GM23248 (cell line): ENCODE measurements at regions not wholly inside any gene's neighbourhood (a gene's known extent, or its start where the extent isn't known, plus 50 kb on each side); places are given as distances from the start of the nearest gene placed in this dataset.
"Not testable (repeated sequence)": the region's sequence is repeated elsewhere in the genome, so short reads cannot be mapped to it uniquely, and the experiment has no call there.

Source experiments
- DNase-seq: peaks from one replicate; pipeline ENCODE4 v3.0.0-alpha.2; 2015
- H2AFZ ChIP-seq: fragments of 200-600 bp; sonication (generic); 2 replicates; pipeline ENCODE4 v1.6.1; 2016; ENCODE audit warnings: antibody characterized with exemption
- H3F3A ChIP-seq: fragments of 200-600 bp; sonication (generic); 2 replicates; pipeline ENCODE4 v1.6.1; 2016; ENCODE audit warnings: mild to moderate bottlenecking, antibody characterized with exemption, mixed run types; ENCODE audit not compliant: insufficient read depth
- H3K27ac ChIP-seq: fragments of 200-600 bp; sonication (generic); 2 replicates; pipeline ENCODE4 v1.5.1; 2016; ENCODE audit warnings: mild to moderate bottlenecking
- H3K27me3 ChIP-seq: fragments of 200-600 bp; sonication (generic); replicated peaks from 2 replicates; pipeline ENCODE4 v1.6.1; 2016; ENCODE audit warnings: mild to moderate bottlenecking; ENCODE audit not compliant: insufficient read depth
- H3K36me3 ChIP-seq: fragments of 200-600 bp; sonication (generic); 2 replicates; pipeline ENCODE4 v1.6.1; 2016; ENCODE audit warnings: low read depth, mild to moderate bottlenecking
- H3K4me1 ChIP-seq: fragments of 200-600 bp; sonication (generic); 2 replicates; pipeline ENCODE4 v1.6.1; 2016; ENCODE audit warnings: mild to moderate bottlenecking; ENCODE audit not compliant: insufficient read depth
- H3K4me2 ChIP-seq: fragments of 200-600 bp; sonication (generic); one replicate; pipeline ENCODE4 v1.6.1; 2016; ENCODE audit warnings: mild to moderate bottlenecking; ENCODE audit not compliant: unreplicated experiment
- H3K4me3 ChIP-seq: fragments of 200-600 bp; sonication (generic); 2 replicates; pipeline ENCODE4 v1.5.1; 2016; ENCODE audit warnings: mild to moderate bottlenecking
- H3K79me2 ChIP-seq: fragments of 200-600 bp; sonication (generic); 2 replicates; pipeline ENCODE4 v1.6.1; 2016; ENCODE audit warnings: mild to moderate bottlenecking; ENCODE audit not compliant: insufficient read depth
- H3K9ac ChIP-seq: fragments of 200-600 bp; sonication (generic); 2 replicates; pipeline ENCODE4 v1.6.1; 2016; ENCODE audit warnings: mild to moderate bottlenecking
- H3K9me2 ChIP-seq: fragments of 200-600 bp; sonication (generic); 2 replicates; pipeline ENCODE4 v1.6.1; 2016; ENCODE audit warnings: mixed run types, mild to moderate bottlenecking, moderate library complexity; ENCODE audit not compliant: insufficient read depth
- H3K9me3 ChIP-seq: fragments of 200-600 bp; sonication (generic); one replicate; pipeline ENCODE4 v1.6.1; 2017; ENCODE audit warnings: low read depth
- H4K20me1 ChIP-seq: fragments of 200-600 bp; sonication (generic); 2 replicates; pipeline ENCODE4 v1.6.0; 2016; ENCODE audit not compliant: insufficient read depth
- EZH2 ChIP-seq: fragments of 200-600 bp; sonication (generic); IDR thresholded peaks from 2 replicates; pipeline ENCODE4 v1.6.1; 2018; ENCODE audit warnings: antibody characterized with exemption, mild to moderate bottlenecking; ENCODE audit not compliant: insufficient read depth, poor library complexity, severe bottlenecking
- EZH2phosphoT487 ChIP-seq: fragments of 200-600 bp; sonication (generic); IDR thresholded peaks from 2 replicates; pipeline ENCODE4 v1.6.1; 2018; ENCODE audit warnings: antibody characterized with exemption, moderate library complexity, mild to moderate bottlenecking, low read depth; ENCODE audit not compliant: insufficient read depth
- WGBS, 2 experiments: methylation state at CpG; one replicate each; pipeline ENCODE4 v1.1.6; 2015 to 2017; ENCODE audit warnings: low lambda C conversion rate in 2 of 2, low coverage in 1 of 2; ENCODE audit errors: missing lambda C conversion rate in 2 of 2; 5-methylcytosine and 5-hydroxymethylcytosine counted together
- in situ Hi-C: fragments of 300-500 bp; cut with MboI; formaldehyde crosslinking; loops from 2 replicates; pipeline ENCODE4 v1.15.0; 2020

GRCh38 chr5:153361735-153362409 lies 128.6 kb upstream of the GRIA1 start:
- H3K4me2 ChIP-seq: no peak overlapping the region
- WGBS, 2 experiments: 22 to 29% methylated on average over 3 of the region's 3 CpGs
- H3K9me2 ChIP-seq: no peaks in the 10 kb centered on the region
- TF ChIP-seq EZH2: no peak
- TF ChIP-seq EZH2phosphoT487: no peak
- H3K79me2 ChIP-seq: no peaks in the 10 kb centered on the region
- H3K36me3 ChIP-seq: no peaks in the 10 kb centered on the region
- H3F3A ChIP-seq: no peaks in the 10 kb centered on the region
- in situ Hi-C loops: no loop called here
- H4K20me1 ChIP-seq: no peaks in the 10 kb centered on the region
- no peaks in the 10 kb centered on the region for H3K4me1 ChIP-seq
- H3K9me3 ChIP-seq: no peaks in the 10 kb centered on the region
- no peak for DNase-seq
- H3K27ac ChIP-seq: no peak overlapping the region
- no peak overlapping the region for H3K9ac ChIP-seq
- no peak overlapping the region for H2AFZ ChIP-seq
- no peak overlapping the region for H3K4me3 ChIP-seq
- no peaks in the 10 kb centered on the region for H3K27me3 ChIP-seq

GRCh38 chr5:153365547-153365946 lies 124.9 kb upstream of the GRIA1 start:
- H3K27ac ChIP-seq: no peak overlapping the region
- H4K20me1 ChIP-seq: no peaks in the 10 kb centered on the region
- H3K4me3 ChIP-seq: no peak overlapping the region
- DNase-seq: no peak
- H3K9me3 ChIP-seq: no peaks in the 10 kb centered on the region
- H3K9ac ChIP-seq: no peak overlapping the region
- no peak for TF ChIP-seq EZH2phosphoT487
- no peak for TF ChIP-seq EZH2
- H3K79me2 ChIP-seq: no peaks in the 10 kb centered on the region
- no peaks in the 10 kb centered on the region for H3F3A ChIP-seq
- no peak overlapping the region for H2AFZ ChIP-seq
- H3K4me1 ChIP-seq: no peaks in the 10 kb centered on the region
- no peak overlapping the region for H3K4me2 ChIP-seq
- no peaks in the 10 kb centered on the region for H3K36me3 ChIP-seq
- in situ Hi-C loops: no loop called here
- H3K27me3 ChIP-seq: no peaks in the 10 kb centered on the region
- H3K9me2 ChIP-seq: no peaks in the 10 kb centered on the region

GRCh38 chr5:153367466-153367865 lies 123.0 kb upstream of the GRIA1 start:
- H2AFZ ChIP-seq: no peak overlapping the region
- no peaks in the 10 kb centered on the region for H3K4me1 ChIP-seq
- no peak overlapping the region for H3K4me3 ChIP-seq
- no peaks in the 10 kb centered on the region for H3K9me2 ChIP-seq
- DNase-seq: no peak
- H4K20me1 ChIP-seq: no peaks in the 10 kb centered on the region
- H3K9ac ChIP-seq: no peak overlapping the region
- H3K9me3 ChIP-seq: no peaks in the 10 kb centered on the region
- H3K27ac ChIP-seq: no peak overlapping the region
- no peaks in the 10 kb centered on the region for H3K36me3 ChIP-seq
- H3F3A ChIP-seq: no peaks in the 10 kb centered on the region
- TF ChIP-seq EZH2 (no peak), EZH2phosphoT487 (no peak)
- in situ Hi-C loops: no loop called here
- WGBS, 2 experiments: 44 to 46% methylated on average over 3 of the region's 3 CpGs
- H3K4me2 ChIP-seq: no peak overlapping the region
- no peaks in the 10 kb centered on the region for H3K79me2 ChIP-seq
- no peaks in the 10 kb centered on the region for H3K27me3 ChIP-seq

GRCh38 chr5:153372425-153373129 lies 117.9 kb upstream of the GRIA1 start:
- TF ChIP-seq EZH2 (no peak), EZH2phosphoT487 (no peak)
- Histone ChIP-seq H3K36me3 (no peaks in the 10 kb centered on the region), H3K27ac (no peak overlapping the region), H2AFZ (no peak overlapping the region), H3K79me2 (no peaks in the 10 kb centered on the region), H3K9ac (no peak overlapping the region), H3F3A (no peaks in the 10 kb centered on the region), H3K27me3 (no peaks in the 10 kb centered on the region), H4K20me1 (no peaks in the 10 kb centered on the region), H3K4me3 (no peak overlapping the region), H3K9me2 (no peaks in the 10 kb centered on the region), H3K4me2 (no peak overlapping the region), H3K9me3 (no peaks in the 10 kb centered on the region), H3K4me1 (no peaks in the 10 kb centered on the region)
- 28 to 38% methylated on average over 6 of the region's 6 CpGs for WGBS, 2 experiments
- in situ Hi-C loops: no loop called here
- no peak for DNase-seq

GRCh38 chr5:153373130-153373498 lies 117.4 kb upstream of the GRIA1 start:
- Histone ChIP-seq H3K4me1 (no peaks in the 10 kb centered on the region), H3K79me2 (no peaks in the 10 kb centered on the region), H3K9me3 (no peaks in the 10 kb centered on the region), H3F3A (no peaks in the 10 kb centered on the region), H3K36me3 (no peaks in the 10 kb centered on the region), H3K9me2 (no peaks in the 10 kb centered on the region), H4K20me1 (no peaks in the 10 kb centered on the region), H3K27me3 (no peaks in the 10 kb centered on the region), H3K4me2 (no peak overlapping the region), H3K4me3 (no peak overlapping the region), H3K9ac (no peak overlapping the region), H2AFZ (no peak overlapping the region), H3K27ac (no peak overlapping the region)
- TF ChIP-seq EZH2 (no peak), EZH2phosphoT487 (no peak)
- DNase-seq: no peak
- in situ Hi-C loops: no loop called here
- WGBS, 2 experiments: 55 to 59% methylated on average over 4 of the region's 4 CpGs

GRCh38 chr5:153381630-153382029 lies 108.8 kb upstream of the GRIA1 start:
- 67% methylated on average over 10 of the region's 10 CpGs for WGBS, 2 experiments
- H3K9me2 ChIP-seq, H3K27me3 ChIP-seq: not testable (repeated sequence)

More at GRCh38 chr5:153381630-153382029, 108.8 kb upstream of the GRIA1 start:
- H3K4me3 ChIP-seq, H3K9me3 ChIP-seq, H3K4me1 ChIP-seq, H3K36me3 ChIP-seq, H3K4me2 ChIP-seq, DNase-seq, H3F3A ChIP-seq, H3K9ac ChIP-seq, H3K79me2 ChIP-seq, H2AFZ ChIP-seq, in situ Hi-C loops, H4K20me1 ChIP-seq, H3K27ac ChIP-seq: not testable (repeated sequence)
